ENCODE measurements at regions not wholly inside any gene's neighbourhood (a gene's known extent, or its start where the extent isn't known, plus 50 kb on each side); places are given as distances from the start of the nearest gene placed in this dataset.

DNA sequence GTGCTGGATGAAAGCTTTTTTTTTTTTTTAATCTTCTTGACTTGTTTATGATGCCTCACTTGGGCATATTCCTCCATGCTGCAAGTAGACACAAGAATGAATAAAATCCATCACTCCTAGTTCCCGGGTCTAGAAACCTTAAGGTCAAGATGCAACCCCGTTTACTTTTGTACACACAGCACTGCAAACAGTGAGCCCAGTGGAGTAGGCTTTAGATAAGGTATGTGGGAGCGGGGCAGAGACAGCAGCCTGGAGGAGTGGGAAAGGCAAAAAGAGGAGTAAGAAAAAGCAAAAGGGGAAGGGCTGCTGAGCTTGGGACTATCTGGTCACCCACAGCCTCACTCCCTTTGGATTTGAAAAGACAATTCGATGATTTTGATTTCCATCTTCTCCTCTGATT, 429.8 kb upstream of the ARGLU1 start:
- DNase-seq: peak in 1 of 3 donors; percentile 18
- WGBS, 2 donors: 72 to 82% methylated on average over 4 of the region's 4 CpGs

DNA sequence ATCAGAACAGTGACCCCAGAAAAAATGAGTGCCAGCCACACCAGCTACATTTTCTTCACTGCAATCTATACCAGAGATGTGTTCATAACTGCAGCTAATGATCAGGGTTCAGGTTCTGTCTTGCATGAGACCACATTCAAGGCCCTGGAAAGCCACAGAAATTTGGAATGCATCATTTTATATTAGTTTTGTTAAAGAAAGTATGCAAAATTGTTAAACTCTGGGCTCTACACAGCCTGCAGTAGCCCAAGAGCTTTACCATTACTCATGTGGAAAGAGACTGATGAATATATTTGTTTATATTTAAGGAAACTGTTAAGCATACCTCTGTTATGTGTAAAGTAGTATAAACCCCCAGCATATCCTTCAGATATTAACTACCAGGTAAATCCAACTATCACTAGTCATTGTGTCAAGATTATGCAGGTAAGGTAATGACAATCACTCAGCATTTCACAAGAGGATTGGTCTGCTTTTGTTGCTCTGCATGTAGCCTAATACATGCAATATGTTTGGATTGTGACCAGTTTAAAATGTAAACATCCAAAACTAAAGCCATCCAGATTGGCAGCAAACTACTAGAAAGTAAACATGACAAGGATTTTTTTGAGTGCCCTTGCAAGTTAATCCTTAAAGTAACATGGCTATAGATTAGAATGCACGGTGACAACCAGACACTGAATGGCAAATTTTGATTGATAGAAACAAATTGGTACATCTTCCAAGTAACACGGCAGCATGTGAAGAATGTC, 429.1 kb upstream of the ARGLU1 start:
- 63 to 73% methylated on average over 2 of the region's 2 CpGs for WGBS, 2 donors
- Histone ChIP-seq H3K4me3 (no peak overlapping the region), H3K27ac (ENCODE audit: low read depth in 1 of 2, low read length in 1 of 2) (no peak overlapping the region), H3K9me3 (ENCODE audit: control insufficient read depth in 4 of 4, insufficient read depth in 3 of 4, low read length in 3 of 4) (no peaks in the 10 kb centered on the region), H3K4me1 (ENCODE audit: control insufficient read depth in 5 of 5, insufficient read depth in 5 of 5, low read length in 5 of 5) (peaks cover 0 to 14% (median 0%) of the 10 kb centered on the region in 5 donors), H3K27me3 (ENCODE audit: control insufficient read depth in 3 of 3, insufficient read depth in 3 of 3, low read length in 2 of 3) (no peaks in the 10 kb centered on the region), H3K36me3 (ENCODE audit: control insufficient read depth in 4 of 4, insufficient read depth in 4 of 4, low read length in 4 of 4) (no peaks in the 10 kb centered on the region), H3K9ac (ENCODE audit: insufficient read depth in 1 of 2, low read length in 2 of 2) (no peak overlapping the region)
- DNase-seq (peak in 2 of 3 donors; percentile 74 to 81), ATAC-seq (ENCODE audit: insufficient read depth, low FRiP score) (no peak)
- TF ChIP-seq, protein P1, sequence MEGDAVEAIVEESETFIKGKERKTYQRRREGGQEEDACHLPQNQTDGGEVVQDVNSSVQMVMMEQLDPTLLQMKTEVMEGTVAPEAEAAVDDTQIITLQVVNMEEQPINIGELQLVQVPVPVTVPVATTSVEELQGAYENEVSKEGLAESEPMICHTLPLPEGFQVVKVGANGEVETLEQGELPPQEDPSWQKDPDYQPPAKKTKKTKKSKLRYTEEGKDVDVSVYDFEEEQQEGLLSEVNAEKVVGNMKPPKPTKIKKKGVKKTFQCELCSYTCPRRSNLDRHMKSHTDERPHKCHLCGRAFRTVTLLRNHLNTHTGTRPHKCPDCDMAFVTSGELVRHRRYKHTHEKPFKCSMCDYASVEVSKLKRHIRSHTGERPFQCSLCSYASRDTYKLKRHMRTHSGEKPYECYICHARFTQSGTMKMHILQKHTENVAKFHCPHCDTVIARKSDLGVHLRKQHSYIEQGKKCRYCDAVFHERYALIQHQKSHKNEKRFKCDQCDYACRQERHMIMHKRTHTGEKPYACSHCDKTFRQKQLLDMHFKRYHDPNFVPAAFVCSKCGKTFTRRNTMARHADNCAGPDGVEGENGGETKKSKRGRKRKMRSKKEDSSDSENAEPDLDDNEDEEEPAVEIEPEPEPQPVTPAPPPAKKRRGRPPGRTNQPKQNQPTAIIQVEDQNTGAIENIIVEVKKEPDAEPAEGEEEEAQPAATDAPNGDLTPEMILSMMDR (IDR thresholded peaks at IDR 0.05; ENCODE audit: control extremely low read depth, extremely low read depth): no peak

More for the DNA sequence above, 429.8 kb upstream of the ARGLU1 start:
- no peak overlapping the region for H3K27ac ChIP-seq (ENCODE audit: low read depth in 1 of 2, low read length in 1 of 2)
- H3K9me3 ChIP-seq (ENCODE audit: control insufficient read depth in 4 of 4, insufficient read depth in 3 of 4, low read length in 3 of 4): no peaks in the 10 kb centered on the region
- no peak for ATAC-seq (ENCODE audit: insufficient read depth, low FRiP score)
- no peaks in the 10 kb centered on the region for H3K36me3 ChIP-seq (ENCODE audit: control insufficient read depth in 4 of 4, insufficient read depth in 4 of 4, low read length in 4 of 4)
- TF ChIP-seq, protein P1 (IDR thresholded peaks at IDR 0.05; ENCODE audit: control extremely low read depth, extremely low read depth): no peak
- no peak overlapping the region for H3K4me3 ChIP-seq
- peaks cover 0 to 14% (median 0%) of the 10 kb centered on the region in 5 donors for H3K4me1 ChIP-seq (ENCODE audit: control insufficient read depth in 5 of 5, insufficient read depth in 5 of 5, low read length in 5 of 5)
- H3K9ac ChIP-seq (ENCODE audit: insufficient read depth in 1 of 2, low read length in 2 of 2): no peak overlapping the region
- no peaks in the 10 kb centered on the region for H3K27me3 ChIP-seq (ENCODE audit: control insufficient read depth in 3 of 3, insufficient read depth in 3 of 3, low read length in 2 of 3)

DNA sequence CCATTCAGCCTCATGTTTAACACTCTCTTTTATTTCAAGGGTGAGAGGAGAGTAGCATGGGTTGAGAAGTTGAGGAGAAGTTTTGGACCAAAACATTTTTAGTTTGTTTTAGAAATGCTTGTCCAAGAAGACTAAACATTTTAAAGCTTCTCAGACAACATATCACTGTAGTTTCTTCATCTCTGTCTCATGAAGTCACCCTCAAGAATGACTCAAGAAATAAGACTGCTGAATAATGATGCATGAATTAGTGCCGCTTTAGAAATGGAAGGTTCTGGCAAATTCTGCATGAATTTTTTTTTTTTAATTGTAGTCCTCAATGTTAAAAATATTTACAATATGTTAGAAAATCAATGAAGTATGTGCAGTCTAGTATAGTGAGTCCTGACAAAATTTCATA, 422.7 kb upstream of the ARGLU1 start:
- no peak overlapping the region for H3K27ac ChIP-seq (ENCODE audit: low read depth in 1 of 2, low read length in 1 of 2)
- DNase-seq (no peak), ATAC-seq (ENCODE audit: insufficient read depth, low FRiP score) (no peak)
- TF ChIP-seq, protein P1 (IDR thresholded peaks at IDR 0.05; ENCODE audit: control extremely low read depth, extremely low read depth): no peak
- H3K9me3 ChIP-seq (ENCODE audit: control insufficient read depth in 4 of 4, insufficient read depth in 3 of 4, low read length in 3 of 4): no peaks in the 10 kb centered on the region
- peaks cover 0 to 27% (median 0%) of the 10 kb centered on the region in 5 donors for H3K4me1 ChIP-seq (ENCODE audit: control insufficient read depth in 5 of 5, insufficient read depth in 5 of 5, low read length in 5 of 5)
- no peaks in the 10 kb centered on the region for H3K36me3 ChIP-seq (ENCODE audit: control insufficient read depth in 4 of 4, insufficient read depth in 4 of 4, low read length in 4 of 4)
- no peaks in the 10 kb centered on the region for H3K27me3 ChIP-seq (ENCODE audit: control insufficient read depth in 3 of 3, insufficient read depth in 3 of 3, low read length in 2 of 3)
- H3K9ac ChIP-seq (ENCODE audit: insufficient read depth in 1 of 2, low read length in 2 of 2): no peak overlapping the region
- 91 to 98% methylated on average over 1 of the region's 1 CpG for WGBS, 2 donors
- H3K4me3 ChIP-seq: no peak overlapping the region

Measured in lung (tissue), 11 donors.